HCT116 (cell line): ENCODE measurements at regions not wholly inside any gene's neighbourhood (a gene's known extent, or its start where the extent isn't known, plus 50 kb on each side); places are given as distances from the start of the nearest gene placed in this dataset.

ENCODE experiments used
- ATAC-seq: fragments of 200-7000 bp; cut with Tn5 transposase; 2 replicates; pipeline ENCODE4 v1.9.1; 2020; ENCODE audit warnings: mild to moderate bottlenecking, moderate library complexity
- BruUV-seq: library from RNA; stranded (reverse); fragments of 400-500 nt; replicated peaks from 2 replicates; lab custom pipeline; 2021; lab: Mats Ljungman, UMichigan
- CTCF ChIA-PET: fragments of 300-600 bp; sonication (Branson Sonifier 250); formaldehyde crosslinking; loops from one replicate; lab custom pipeline; 2021; ENCODE audit warnings: antibody characterized with exemption; lab: Charles Lee
- POLR2A ChIA-PET: fragments of 300-600, 350-600 bp; sonication (Branson Sonifier 250); formaldehyde crosslinking; loops from one replicate; lab custom pipeline; 2021; ENCODE audit warnings: antibody characterized with exemption; lab: Charles Lee
- RAD21 ChIA-PET, 2 experiments: fragments of 300-600 bp; sonication (Branson Sonifier 250); formaldehyde crosslinking; loops; one replicate each; lab custom pipeline; 2023; ENCODE audit warnings: low total read pairs in 2 of 2; ENCODE audit not compliant: uncharacterized antibody in 2 of 2, unreplicated experiment in 2 of 2, low non-redundant PET in 1 of 2; lab: Charles Lee
- DNase-seq: peaks from one replicate; pipeline ENCODE4 v3.0.0-alpha.2; 2010; ENCODE audit warnings: low read depth, low spot score
- H2AFZ ChIP-seq: fragments of 200-600 bp; shearing (Covaris generic), sonication (generic); 2 replicates; pipeline ENCODE4 v1.6.1; 2017; ENCODE audit warnings: low read depth, mixed run types, mixed read lengths, antibody characterized with exemption, low read length; ENCODE audit not compliant: poor library complexity, severe bottlenecking
- H3K27ac ChIP-seq: 2 replicates; pipeline ENCODE4 v1.5.1; 2012; ENCODE audit warnings: low read depth, low read length
- H3K27me3 ChIP-seq: fragments of 200-600 bp; sonication (generic); 2 replicates; pipeline ENCODE4 v1.6.1; 2016; ENCODE audit warnings: mixed run types, low read length, mixed read lengths; ENCODE audit not compliant: insufficient read depth
- H3K36me3 ChIP-seq, 2 experiments: fragments of 200-500 bp in 1 of 2; fragments of 200-600 bp in 1 of 2; sonication (Bioruptor generic) in 1 of 2; sonication (generic) in 1 of 2; 2 replicates each; pipeline versions ENCODE4 v1.5.1 to v1.6.1; 2014 to 2016; ENCODE audit warnings: low read length in 2 of 2, inconsistent platforms in 1 of 2, mixed read lengths in 1 of 2, mixed run types in 1 of 2; ENCODE audit not compliant: insufficient read depth in 2 of 2, control insufficient read depth in 1 of 2
- H3K4me1 ChIP-seq, 2 experiments: fragments of 200-600 bp in 1 of 2; sonication (generic) in 1 of 2; 2 replicates each; pipeline versions ENCODE4 v1.5.1 to v1.6.1; 2012 to 2017; ENCODE audit warnings: low read length in 2 of 2, inconsistent platforms in 1 of 2, mild to moderate bottlenecking in 1 of 2, mixed read lengths in 1 of 2, mixed run types in 1 of 2, moderate library complexity in 1 of 2; ENCODE audit not compliant: insufficient read depth in 2 of 2, control insufficient read depth in 1 of 2
- H3K4me2 ChIP-seq: fragments of 200-600 bp; sonication (generic); 2 replicates; pipeline ENCODE4 v1.6.1; 2017; ENCODE audit warnings: mixed run types, low read length, mixed read lengths
- H3K4me3 ChIP-seq, 2 experiments: fragments of 200-600 bp in 1 of 2; sonication (generic) in 1 of 2; replicated peaks in 1 of 2; 2 replicates each; pipeline ENCODE4 v1.5.1; 2011 to 2016; ENCODE audit warnings: low read length in 2 of 2, control low read depth in 1 of 2, low read depth in 1 of 2, mild to moderate bottlenecking in 1 of 2, mixed read lengths in 1 of 2, mixed run types in 1 of 2
- H3K79me2 ChIP-seq: fragments of 200-600 bp; sonication (generic); 2 replicates; pipeline ENCODE4 v1.6.1; 2017; ENCODE audit warnings: mild to moderate bottlenecking, mixed run types, low read length, moderate library complexity, mixed read lengths; ENCODE audit not compliant: insufficient read depth
- H3K9ac ChIP-seq: fragments of 200-600 bp; sonication (generic); 2 replicates; pipeline ENCODE4 v1.6.1; 2016; ENCODE audit warnings: low read length, mixed read lengths
- H3K9me2 ChIP-seq: fragments of 200-600 bp; sonication (generic), shearing (Covaris generic); 2 replicates; pipeline ENCODE4 v1.6.1; 2017; ENCODE audit warnings: mixed run types, mild to moderate bottlenecking, moderate library complexity; ENCODE audit not compliant: insufficient read depth
- H3K9me3 ChIP-seq, 2 experiments: fragments of 200-500 bp in 1 of 2; fragments of 200-600 bp in 1 of 2; sonication (Bioruptor generic) in 1 of 2; sonication (generic) in 1 of 2; 2 replicates each; pipeline ENCODE4 v1.6.1; 2014 to 2017; ENCODE audit warnings: low read length in 2 of 2, mixed read lengths in 2 of 2, inconsistent platforms in 1 of 2, low read depth in 1 of 2, mild to moderate bottlenecking in 1 of 2, mixed run types in 1 of 2, moderate library complexity in 1 of 2; ENCODE audit not compliant: control insufficient read depth in 1 of 2, insufficient read depth in 1 of 2
- H4K20me1 ChIP-seq: fragments of 200-600 bp; sonication (generic), shearing (Covaris generic); 2 replicates; pipeline ENCODE4 v1.6.1; 2017; ENCODE audit warnings: mixed run types, mild to moderate bottlenecking, moderate library complexity; ENCODE audit not compliant: insufficient read depth
- CBX3 ChIP-seq: IDR thresholded peaks from 2 replicates; pipeline ENCODE4 v1.6.1; 2012; ENCODE audit warnings: low read depth
- CEBPB ChIP-seq: IDR thresholded peaks from 2 replicates; pipeline ENCODE4 v1.6.1; 2012; ENCODE audit warnings: low read depth
- EZH2 ChIP-seq: fragments of 200-600 bp; sonication (generic); IDR thresholded peaks from 2 replicates; pipeline ENCODE4 v1.6.1; 2017; ENCODE audit warnings: antibody characterized with exemption, mixed run types
- FOSL1 ChIP-seq: IDR thresholded peaks from 2 replicates; pipeline ENCODE4 v1.6.1; 2012; ENCODE audit warnings: low read depth
- POLR2AphosphoS5 ChIP-seq: IDR thresholded peaks from 2 replicates; pipeline ENCODE4 v1.6.1; 2011; ENCODE audit warnings: mild to moderate bottlenecking, low read depth, low read length, moderate library complexity
- REST ChIP-seq: IDR thresholded peaks from 2 replicates; pipeline ENCODE4 v1.6.1; 2012; ENCODE audit warnings: low read depth
- SIN3A ChIP-seq: IDR thresholded peaks from 2 replicates; pipeline ENCODE4 v1.6.1; 2012; ENCODE audit warnings: low read depth
- SRF ChIP-seq: IDR thresholded peaks from 2 replicates; pipeline ENCODE4 v1.6.1; 2012; ENCODE audit warnings: low read depth
- YY1 ChIP-seq: IDR thresholded peaks from 2 replicates; pipeline ENCODE4 v1.6.1; 2011; ENCODE audit warnings: low read length, low read depth, moderate library complexity, mild to moderate bottlenecking; ENCODE audit not compliant: insufficient replicate concordance; ENCODE audit errors: extremely low read depth
- ZFX ChIP-seq: fragments of 450-650 bp; IDR thresholded peaks from 2 replicates; pipeline ENCODE4 v1.6.1; 2017
- ZNF274 ChIP-seq: fragments of 200-500 bp; sonication (Bioruptor generic); IDR thresholded peaks from 2 replicates; pipeline ENCODE4 v1.6.1; 2014; ENCODE audit warnings: mild to moderate bottlenecking, low read depth, low read length, inconsistent platforms
- intact Hi-C: fragments of 100-400 bp; cut with micrococcal nuclease; formaldehyde crosslinking; loops from 2 replicates; pipeline ENCODE4 v1.10.0; 2022
- TF ChIP-seq, protein P1 (sequence below), 3 experiments: fragments of 200-600 bp in 1 of 3; sonication (generic) in 1 of 3; IDR thresholded peaks in 2 of 3; conservative IDR thresholded peaks in 1 of 3; 2 replicates each; pipeline ENCODE4 v1.5.1; 2012 to 2017; ENCODE audit warnings: low read depth in 2 of 3, low read length in 2 of 3, antibody characterized with exemption in 1 of 3, borderline replicate concordance in 1 of 3, control low read depth in 1 of 3, mild to moderate bottlenecking in 1 of 3, mixed read lengths in 1 of 3, mixed run types in 1 of 3, moderate library complexity in 1 of 3; ENCODE audit not compliant: insufficient read depth in 1 of 3

DNA sequence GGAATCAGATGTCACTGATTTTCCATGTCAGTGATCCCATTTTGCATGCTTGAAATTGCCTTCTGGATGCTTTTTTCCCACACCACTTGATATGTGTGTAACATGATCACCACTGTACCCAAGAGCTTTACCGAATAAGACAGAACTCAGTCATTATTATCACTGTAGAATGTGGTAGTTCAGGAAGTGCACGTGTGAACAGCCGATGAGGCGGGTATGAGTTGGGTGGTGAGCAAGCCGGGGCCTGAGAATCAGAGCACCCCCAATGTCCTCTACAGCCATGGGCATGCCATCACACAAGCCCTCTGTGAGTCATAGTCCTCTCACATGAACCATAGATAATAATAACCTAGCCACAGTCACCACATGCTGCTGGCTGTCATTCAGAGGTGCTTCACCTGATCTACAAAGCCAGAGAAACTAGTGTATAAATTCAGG lies 470.8 kb downstream of the SOX2 start (continued):
- TF ChIP-seq SRF (no peak), POLR2AphosphoS5 (no peak), SIN3A (0 out of 2 replicates have a peak, but pooled peaks have one; percentile 14), EZH2 (no peak), YY1 (no peak), ZNF274 (no peak), CEBPB (no peak), ZFX (no peak), CBX3 (peak; percentile 46; the same call in 1 of the 2 replicates)
- TF ChIP-seq, protein P1, sequence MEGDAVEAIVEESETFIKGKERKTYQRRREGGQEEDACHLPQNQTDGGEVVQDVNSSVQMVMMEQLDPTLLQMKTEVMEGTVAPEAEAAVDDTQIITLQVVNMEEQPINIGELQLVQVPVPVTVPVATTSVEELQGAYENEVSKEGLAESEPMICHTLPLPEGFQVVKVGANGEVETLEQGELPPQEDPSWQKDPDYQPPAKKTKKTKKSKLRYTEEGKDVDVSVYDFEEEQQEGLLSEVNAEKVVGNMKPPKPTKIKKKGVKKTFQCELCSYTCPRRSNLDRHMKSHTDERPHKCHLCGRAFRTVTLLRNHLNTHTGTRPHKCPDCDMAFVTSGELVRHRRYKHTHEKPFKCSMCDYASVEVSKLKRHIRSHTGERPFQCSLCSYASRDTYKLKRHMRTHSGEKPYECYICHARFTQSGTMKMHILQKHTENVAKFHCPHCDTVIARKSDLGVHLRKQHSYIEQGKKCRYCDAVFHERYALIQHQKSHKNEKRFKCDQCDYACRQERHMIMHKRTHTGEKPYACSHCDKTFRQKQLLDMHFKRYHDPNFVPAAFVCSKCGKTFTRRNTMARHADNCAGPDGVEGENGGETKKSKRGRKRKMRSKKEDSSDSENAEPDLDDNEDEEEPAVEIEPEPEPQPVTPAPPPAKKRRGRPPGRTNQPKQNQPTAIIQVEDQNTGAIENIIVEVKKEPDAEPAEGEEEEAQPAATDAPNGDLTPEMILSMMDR (IDR thresholded peaks at IDR 0.05 in 2 of 3, conservative IDR thresholded peaks at IDR 0.05 in 1 of 3; ENCODE audit: borderline replicate concordance in 1 of 3, insufficient read depth in 1 of 3, low read depth in 2 of 3, low read length in 2 of 3), result no peak

GRCh38 chr3:182183716-182184430 lies 472.1 kb downstream of the SOX2 start:
- DNase-seq (no peak), ATAC-seq (peak; percentile 35; the same call in 1 of the 2 replicates)
- H4K20me1 ChIP-seq, result no peaks in the 10 kb centered on the region
- H3K9me3 ChIP-seq, result no peaks in the 10 kb centered on the region
- ChIA-PET POLR2A (no interaction called here), RAD21 (interaction anchor here in 1 of 2 experiments (0.6 kb wide), 1 partner anchor 503 kb away, joined by 3 read pairs; no protein-coding TSS in a partner anchor)
- no TSS peak for BruUV-seq
- no peaks in the 10 kb centered on the region for H3K36me3 ChIP-seq
- no peaks in the 10 kb centered on the region for H3K9me2 ChIP-seq
- H3K79me2 ChIP-seq, result no peaks in the 10 kb centered on the region
- H3K4me2 ChIP-seq, result peak overlapping the region; percentile 33; the same call in 1 of the 2 replicates
- intact Hi-C loops, result no loop called here
- no peak overlapping the region for H3K9ac ChIP-seq
- no peak overlapping the region for H3K4me3 ChIP-seq
- H3K27me3 ChIP-seq, result no peaks in the 10 kb centered on the region
- peaks cover 14 to 26% of the 10 kb centered on the region in 2 experiments; a peak in 3 of 4 replicates for H3K4me1 ChIP-seq
- H2AFZ ChIP-seq, result peak overlapping the region; percentile 20
- no peak overlapping the region for H3K27ac ChIP-seq
- TF ChIP-seq FOSL1 (no peak; the same call in 1 of the 2 replicates), CEBPB (peak; percentile 15; the same call in 1 of the 2 replicates), REST (no peak)
- TF ChIP-seq, all 23 proteins: peak for 1
- CTCF ChIA-PET, result no interaction called here
